Suprapubic skin (tissue), 4 donors: ENCODE measurements at regions not wholly inside any gene's neighbourhood (a gene's known extent, or its start where the extent isn't known, plus 50 kb on each side); places are given as distances from the start of the nearest gene placed in this dataset.

Experiments used
- EP300 ChIP-seq: sonication (generic); formaldehyde crosslinking; IDR thresholded peaks from one replicate; pipeline ENCODE4 v1.6.1; 2017; ENCODE audit warnings: antibody characterized with exemption
- POLR2A ChIP-seq, 2 donors: fragments of 450-650 bp; IDR thresholded peaks; one replicate each; pipeline ENCODE4 v1.6.1; 2017; ENCODE audit warnings: antibody characterized with exemption in 2 of 2, mild to moderate bottlenecking in 2 of 2, moderate library complexity in 2 of 2
- POLR2AphosphoS5 ChIP-seq, 3 donors: sonication (generic); formaldehyde crosslinking; IDR thresholded peaks; one replicate each; pipeline ENCODE4 v1.6.1; 2017; ENCODE audit warnings: antibody characterized with exemption in 3 of 3
- TF ChIP-seq, protein P1 (sequence below), 2 donors: fragments of 200-600 bp in 1 of 2; fragments of 450-650 bp in 1 of 2; sonication (generic) in 1 of 2; IDR thresholded peaks; one replicate each; pipeline ENCODE4 v1.5.1; 2016 to 2019; ENCODE audit warnings: antibody characterized with exemption in 2 of 2, mild to moderate bottlenecking in 1 of 2, moderate library complexity in 1 of 2

DNA sequence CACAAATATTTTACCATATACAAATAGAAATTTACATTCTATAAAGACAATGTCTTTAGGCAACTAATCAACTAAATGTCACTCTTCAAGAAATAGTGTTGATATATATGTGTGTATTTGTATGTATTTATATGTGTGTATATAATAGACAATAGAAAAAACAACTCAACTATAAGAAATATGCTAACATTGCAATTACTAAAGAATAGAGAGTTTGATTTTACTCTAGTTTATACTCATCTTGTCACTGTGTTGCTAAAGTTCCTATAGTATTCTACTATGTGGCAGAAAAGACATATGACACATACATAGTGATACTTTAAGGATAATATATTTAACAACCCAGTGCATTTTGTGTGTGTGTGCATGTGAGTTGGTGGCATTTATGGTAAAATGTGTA is 1728.3 kb downstream of the PLA2G4A start:
- TF ChIP-seq, protein P1, sequence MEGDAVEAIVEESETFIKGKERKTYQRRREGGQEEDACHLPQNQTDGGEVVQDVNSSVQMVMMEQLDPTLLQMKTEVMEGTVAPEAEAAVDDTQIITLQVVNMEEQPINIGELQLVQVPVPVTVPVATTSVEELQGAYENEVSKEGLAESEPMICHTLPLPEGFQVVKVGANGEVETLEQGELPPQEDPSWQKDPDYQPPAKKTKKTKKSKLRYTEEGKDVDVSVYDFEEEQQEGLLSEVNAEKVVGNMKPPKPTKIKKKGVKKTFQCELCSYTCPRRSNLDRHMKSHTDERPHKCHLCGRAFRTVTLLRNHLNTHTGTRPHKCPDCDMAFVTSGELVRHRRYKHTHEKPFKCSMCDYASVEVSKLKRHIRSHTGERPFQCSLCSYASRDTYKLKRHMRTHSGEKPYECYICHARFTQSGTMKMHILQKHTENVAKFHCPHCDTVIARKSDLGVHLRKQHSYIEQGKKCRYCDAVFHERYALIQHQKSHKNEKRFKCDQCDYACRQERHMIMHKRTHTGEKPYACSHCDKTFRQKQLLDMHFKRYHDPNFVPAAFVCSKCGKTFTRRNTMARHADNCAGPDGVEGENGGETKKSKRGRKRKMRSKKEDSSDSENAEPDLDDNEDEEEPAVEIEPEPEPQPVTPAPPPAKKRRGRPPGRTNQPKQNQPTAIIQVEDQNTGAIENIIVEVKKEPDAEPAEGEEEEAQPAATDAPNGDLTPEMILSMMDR (IDR thresholded peaks at IDR 0.05), result no peak
- TF ChIP-seq POLR2A (IDR thresholded peaks at IDR 0.05) (no peak), EP300 (no peak), POLR2AphosphoS5 (IDR thresholded peaks at IDR 0.05) (no peak)
